ENCODE measurements at regions not wholly inside any gene's neighbourhood (a gene's known extent, or its start where the extent isn't known, plus 50 kb on each side); places are given as distances from the start of the nearest gene placed in this dataset.
"Not testable (repeated sequence)": the region's sequence is repeated elsewhere in the genome, so short reads cannot be mapped to it uniquely, and the experiment has no call there.

DNA sequence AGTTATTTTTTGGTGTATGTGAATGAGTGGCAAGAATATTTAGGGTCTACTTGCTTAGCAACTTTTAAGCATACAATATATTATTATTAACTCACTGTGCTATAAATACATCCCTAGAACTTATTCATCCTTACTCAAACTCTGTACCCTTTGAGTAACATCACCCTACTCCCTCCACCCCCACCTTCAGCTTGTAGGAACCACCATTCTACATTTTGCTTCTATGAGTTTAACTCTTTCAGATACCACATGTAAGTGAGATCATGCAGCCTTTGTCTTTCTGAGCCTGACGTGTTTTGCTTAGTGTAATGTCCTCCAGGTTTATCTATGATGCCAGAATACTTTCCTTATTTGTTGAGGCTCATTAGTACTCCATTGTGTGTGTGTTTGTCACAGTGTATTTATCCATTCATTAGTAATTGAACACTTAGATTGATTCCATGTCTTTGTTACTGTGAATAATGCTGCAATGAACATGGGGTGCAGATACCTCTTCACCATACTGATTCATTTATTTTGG is 526.9 kb downstream of the PYDC2 start:
- ChIA-PET POLR2A (no interaction called here), CTCF (no interaction called here)
- H3K36me3 Mint-ChIP-seq, result no peaks in the 10 kb centered on the region
- no peak overlapping the region for H3K27ac Mint-ChIP-seq
- Histone ChIP-seq H3K27ac (ENCODE audit: low read length) (no peak overlapping the region), H3K36me3 (ENCODE audit: control insufficient read depth in 2 of 2, extremely low read depth in 1 of 2, insufficient read depth in 1 of 2, low read length in 1 of 2) (no peaks in the 10 kb centered on the region), H3K4me1 (ENCODE audit: control insufficient read depth in 1 of 2, extremely low read depth in 1 of 2, insufficient read depth in 2 of 2, low read length in 2 of 2) (no peaks in the 10 kb centered on the region), H3K4me3 (ENCODE audit: control insufficient read depth in 1 of 2, extremely low read depth in 1 of 2, low read length in 1 of 2) (no peak overlapping the region), H3K9me3 (no peaks in the 10 kb centered on the region), H3K27me3 (replicated peaks in 1 of 2; ENCODE audit: control insufficient read depth in 2 of 2, extremely low read depth in 1 of 2, insufficient read depth in 2 of 2, low read length in 1 of 2) (no peaks in the 10 kb centered on the region)
- no peaks in the 10 kb centered on the region for H3K4me1 Mint-ChIP-seq
- H3K9me3 Mint-ChIP-seq, result peaks cover 12 to 29% (median 23%) of the 10 kb centered on the region in 3 donors
- WGBS (ENCODE audit: insufficient coverage), result no CpG with 5 or more reads among the region's 1 CpG
- DNase-seq, result no peak
- no peaks in the 10 kb centered on the region for H3K27me3 Mint-ChIP-seq
- no peak for ATAC-seq (replicated peaks in 1 of 4)
- no peak overlapping the region for H3K4me3 Mint-ChIP-seq

DNA sequence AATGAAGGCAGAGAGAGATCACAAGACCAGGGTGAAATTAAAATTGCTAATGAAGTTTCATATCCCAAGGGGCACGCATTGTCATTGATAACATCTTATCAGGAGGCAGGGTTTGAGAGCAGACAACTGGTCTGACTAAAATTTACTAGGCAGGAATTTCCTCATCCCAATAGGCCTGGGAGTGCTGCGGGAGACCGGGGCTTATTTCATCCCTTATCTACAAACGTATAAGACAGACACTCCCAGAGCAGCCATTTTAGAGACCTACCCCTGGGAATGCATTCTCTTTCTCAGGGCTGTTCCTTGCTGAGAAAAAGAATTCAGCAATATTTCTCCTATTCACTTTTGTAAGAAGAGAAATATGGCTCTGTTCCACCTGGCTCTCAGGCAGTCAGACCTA is 533.0 kb downstream of the PYDC2 start:
- peaks cover 28 to 68% (median 42%) of the 10 kb centered on the region in 3 donors for H3K9me3 Mint-ChIP-seq
- H3K27ac ChIP-seq (ENCODE audit: low read length); H3K4me3 Mint-ChIP-seq; ATAC-seq (replicated peaks in 1 of 4); CTCF ChIA-PET; H3K27me3 Mint-ChIP-seq; H3K36me3 ChIP-seq (ENCODE audit: control insufficient read depth in 2 of 2, extremely low read depth in 1 of 2, insufficient read depth in 1 of 2, low read length in 1 of 2); H3K4me3 ChIP-seq (ENCODE audit: control insufficient read depth in 1 of 2, extremely low read depth in 1 of 2, low read length in 1 of 2); H3K27me3 ChIP-seq (replicated peaks in 1 of 2; ENCODE audit: control insufficient read depth in 2 of 2, extremely low read depth in 1 of 2, insufficient read depth in 2 of 2, low read length in 1 of 2); H3K4me1 ChIP-seq (ENCODE audit: control insufficient read depth in 1 of 2, extremely low read depth in 1 of 2, insufficient read depth in 2 of 2, low read length in 2 of 2); H3K27ac Mint-ChIP-seq; H3K36me3 Mint-ChIP-seq; H3K9me3 ChIP-seq; POLR2A ChIA-PET; H3K4me1 Mint-ChIP-seq; DNase-seq: not testable (repeated sequence)
- WGBS (ENCODE audit: insufficient coverage), result no CpG with 5 or more reads among the region's 4 CpGs

DNA sequence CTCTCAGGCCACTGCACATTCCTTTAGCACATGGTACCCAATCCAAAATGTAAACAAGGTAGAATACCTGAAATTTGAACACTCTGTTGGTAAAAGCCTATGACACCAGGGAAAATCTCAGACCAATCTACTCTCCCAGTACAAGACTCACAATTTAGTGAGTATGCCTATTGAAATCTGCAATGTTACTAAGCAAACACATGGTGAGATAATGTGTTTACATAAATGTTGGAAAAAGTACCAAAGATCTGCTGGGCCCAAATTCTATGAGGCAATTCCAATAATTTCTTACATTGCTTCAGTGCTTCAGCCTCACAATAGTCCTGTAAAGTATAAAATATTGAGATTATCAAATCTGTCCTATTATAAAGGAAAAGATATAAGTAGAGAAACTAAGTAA is 536.1 kb downstream of the PYDC2 start:
- no peak overlapping the region for H3K27ac Mint-ChIP-seq
- H3K4me1 Mint-ChIP-seq, result no peaks in the 10 kb centered on the region
- POLR2A ChIA-PET, result interaction anchor here in 1 of 2 donors (0.6 kb wide), 1 partner anchor 37 kb away, joined by 6 read pairs; no protein-coding TSS in a partner anchor
- ATAC-seq (replicated peaks in 1 of 4), result no peak
- DNase-seq, result no peak
- Histone ChIP-seq H3K27me3 (replicated peaks in 1 of 2; ENCODE audit: control insufficient read depth in 2 of 2, extremely low read depth in 1 of 2, insufficient read depth in 2 of 2, low read length in 1 of 2) (no peaks in the 10 kb centered on the region), H3K9me3 (no peaks in the 10 kb centered on the region), H3K4me3 (ENCODE audit: control insufficient read depth in 1 of 2, extremely low read depth in 1 of 2, low read length in 1 of 2) (no peak overlapping the region), H3K27ac (ENCODE audit: low read length) (no peak overlapping the region), H3K4me1 (ENCODE audit: control insufficient read depth in 1 of 2, extremely low read depth in 1 of 2, insufficient read depth in 2 of 2, low read length in 2 of 2) (no peaks in the 10 kb centered on the region), H3K36me3 (ENCODE audit: control insufficient read depth in 2 of 2, extremely low read depth in 1 of 2, insufficient read depth in 1 of 2, low read length in 1 of 2) (no peaks in the 10 kb centered on the region)
- no peaks in the 10 kb centered on the region for H3K27me3 Mint-ChIP-seq
- CTCF ChIA-PET, result no interaction called here
- peaks cover 22 to 59% (median 28%) of the 10 kb centered on the region in 3 donors for H3K9me3 Mint-ChIP-seq
- no peak overlapping the region for H3K4me3 Mint-ChIP-seq
- H3K36me3 Mint-ChIP-seq, result no peaks in the 10 kb centered on the region

DNA sequence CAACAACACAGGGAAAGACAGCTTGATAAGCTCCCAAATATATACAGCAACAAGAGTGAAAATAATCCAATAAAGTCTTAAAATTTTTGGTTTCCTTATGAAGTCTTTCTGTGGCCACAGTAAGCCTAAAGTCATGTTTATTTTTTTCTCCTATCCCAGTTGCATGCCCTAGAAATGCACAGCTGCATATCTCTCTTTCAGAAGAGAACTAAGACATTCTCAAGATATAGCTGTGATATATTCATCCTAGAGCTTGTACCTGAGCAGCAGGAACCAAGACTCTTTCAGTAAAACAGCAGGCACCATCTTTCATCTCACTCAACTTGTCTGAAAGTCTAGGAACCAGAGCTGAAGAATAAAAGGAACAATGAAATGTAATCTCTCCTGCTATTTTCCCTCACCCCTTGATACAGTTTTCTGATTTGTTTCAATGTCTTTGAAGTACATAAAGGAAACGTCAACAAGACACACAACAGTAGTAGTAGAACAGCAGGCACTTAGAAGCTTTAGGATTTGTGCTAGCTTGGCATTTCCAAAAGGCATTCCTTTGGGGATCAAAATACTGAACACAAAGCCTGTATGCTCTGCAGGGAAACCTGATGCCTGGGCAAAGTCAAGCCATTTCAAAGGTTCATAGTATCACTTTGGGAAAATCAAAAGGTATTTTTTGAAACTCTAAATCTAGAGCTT is 536.8 kb downstream of the PYDC2 start:
- Mint-ChIP-seq H3K27me3 (no peaks in the 10 kb centered on the region), H3K4me1 (no peaks in the 10 kb centered on the region), H3K36me3 (no peaks in the 10 kb centered on the region), H3K27ac (no peak overlapping the region), H3K4me3 (no peak overlapping the region), H3K9me3 (peaks cover 22 to 53% (median 30%) of the 10 kb centered on the region in 3 donors)
- H3K27ac ChIP-seq (ENCODE audit: low read length), result no peak overlapping the region
- DNase-seq (no peak), ATAC-seq (replicated peaks in 1 of 4) (no peak)
- H3K9me3 ChIP-seq, result no peaks in the 10 kb centered on the region
- ChIA-PET CTCF (no interaction called here), POLR2A (interaction anchor here in 1 of 2 donors (0.6 kb wide), 1 partner anchor 38 kb away, joined by 6 read pairs; no protein-coding TSS in a partner anchor)
- no peak overlapping the region for H3K4me3 ChIP-seq (ENCODE audit: control insufficient read depth in 1 of 2, extremely low read depth in 1 of 2, low read length in 1 of 2)
- H3K27me3 ChIP-seq (replicated peaks in 1 of 2; ENCODE audit: control insufficient read depth in 2 of 2, extremely low read depth in 1 of 2, insufficient read depth in 2 of 2, low read length in 1 of 2), result no peaks in the 10 kb centered on the region
- WGBS (ENCODE audit: insufficient coverage), result 25% methylated on average over 1 of the region's 1 CpG
- H3K4me1 ChIP-seq (ENCODE audit: control insufficient read depth in 1 of 2, extremely low read depth in 1 of 2, insufficient read depth in 2 of 2, low read length in 2 of 2), result no peaks in the 10 kb centered on the region
- no peaks in the 10 kb centered on the region for H3K36me3 ChIP-seq (ENCODE audit: control insufficient read depth in 2 of 2, extremely low read depth in 1 of 2, insufficient read depth in 1 of 2, low read length in 1 of 2)

DNA sequence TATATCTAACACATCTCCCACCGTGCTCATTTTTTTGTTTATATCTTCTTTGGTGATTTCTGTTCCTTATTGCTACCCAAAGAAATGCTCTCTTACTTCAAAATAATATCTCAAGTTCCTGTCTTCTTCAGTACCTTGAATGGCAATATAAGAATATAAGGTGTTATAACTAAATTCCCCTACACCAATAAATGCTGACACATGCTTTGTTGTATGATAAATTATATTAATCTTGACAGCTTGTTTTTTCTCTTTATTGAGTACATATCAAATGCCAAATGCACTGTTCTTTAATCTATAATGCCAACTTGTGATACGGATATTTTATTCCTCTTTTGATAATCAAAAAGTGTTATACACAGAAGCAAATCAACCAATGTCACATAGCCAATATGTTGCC is 540.3 kb downstream of the PYDC2 start:
- Histone ChIP-seq H3K4me3 (ENCODE audit: control insufficient read depth in 1 of 2, extremely low read depth in 1 of 2, low read length in 1 of 2) (no peak overlapping the region), H3K9me3 (no peaks in the 10 kb centered on the region), H3K4me1 (ENCODE audit: control insufficient read depth in 1 of 2, extremely low read depth in 1 of 2, insufficient read depth in 2 of 2, low read length in 2 of 2) (no peaks in the 10 kb centered on the region), H3K36me3 (ENCODE audit: control insufficient read depth in 2 of 2, extremely low read depth in 1 of 2, insufficient read depth in 1 of 2, low read length in 1 of 2) (no peaks in the 10 kb centered on the region), H3K27me3 (replicated peaks in 1 of 2; ENCODE audit: control insufficient read depth in 2 of 2, extremely low read depth in 1 of 2, insufficient read depth in 2 of 2, low read length in 1 of 2) (no peaks in the 10 kb centered on the region), H3K27ac (ENCODE audit: low read length) (no peak overlapping the region)
- DNase-seq (no peak), ATAC-seq (replicated peaks in 1 of 4) (no peak)
- ChIA-PET CTCF (no interaction called here), POLR2A (no interaction called here)
- H3K4me3 Mint-ChIP-seq, result no peak overlapping the region
- H3K27me3 Mint-ChIP-seq, result no peaks in the 10 kb centered on the region
- H3K36me3 Mint-ChIP-seq, result no peaks in the 10 kb centered on the region
- no peaks in the 10 kb centered on the region for H3K4me1 Mint-ChIP-seq
- H3K9me3 Mint-ChIP-seq, result peaks cover 11 to 28% (median 17%) of the 10 kb centered on the region in 3 donors
- H3K27ac Mint-ChIP-seq, result no peak overlapping the region
- 100% methylated on average over 1 of the region's 2 CpGs for WGBS (ENCODE audit: insufficient coverage)

DNA sequence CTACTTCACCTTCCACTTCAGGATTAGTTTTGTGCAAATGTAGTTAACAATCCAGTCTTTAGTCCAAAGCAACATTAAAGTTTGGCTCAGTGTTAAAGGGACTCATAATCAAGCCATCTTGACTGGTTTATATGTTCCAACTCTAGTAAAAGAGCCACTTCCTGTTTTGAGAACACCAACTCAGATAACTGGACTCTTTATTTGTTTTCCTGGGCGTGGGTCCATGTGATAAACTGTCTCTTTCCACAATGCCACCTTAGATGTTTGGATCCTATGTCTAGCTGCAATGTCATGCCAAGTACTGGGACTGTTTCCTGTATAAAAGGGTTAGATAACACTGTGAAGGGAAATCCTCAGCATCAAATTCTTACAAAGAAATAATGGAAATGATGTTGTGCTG is 545.0 kb downstream of the PYDC2 start:
- no peak overlapping the region for H3K27ac Mint-ChIP-seq
- H3K4me3 ChIP-seq (ENCODE audit: control insufficient read depth in 1 of 2, extremely low read depth in 1 of 2, low read length in 1 of 2), result no peak overlapping the region
- no peaks in the 10 kb centered on the region for H3K9me3 ChIP-seq
- H3K4me1 Mint-ChIP-seq, result no peaks in the 10 kb centered on the region
- no peaks in the 10 kb centered on the region for H3K27me3 ChIP-seq (replicated peaks in 1 of 2; ENCODE audit: control insufficient read depth in 2 of 2, extremely low read depth in 1 of 2, insufficient read depth in 2 of 2, low read length in 1 of 2)
- H3K36me3 Mint-ChIP-seq, result no peaks in the 10 kb centered on the region
- H3K36me3 ChIP-seq (ENCODE audit: control insufficient read depth in 2 of 2, extremely low read depth in 1 of 2, insufficient read depth in 1 of 2, low read length in 1 of 2), result no peaks in the 10 kb centered on the region
- no peaks in the 10 kb centered on the region for H3K4me1 ChIP-seq (ENCODE audit: control insufficient read depth in 1 of 2, extremely low read depth in 1 of 2, insufficient read depth in 2 of 2, low read length in 2 of 2)
- WGBS (ENCODE audit: insufficient coverage), result no CpG with 5 or more reads among the region's 1 CpG
- ChIA-PET CTCF (no interaction called here), POLR2A (no interaction called here)
- H3K27ac ChIP-seq (ENCODE audit: low read length), result no peak overlapping the region
- no peaks in the 10 kb centered on the region for H3K27me3 Mint-ChIP-seq
- DNase-seq (no peak), ATAC-seq (replicated peaks in 1 of 4) (no peak)
- peaks cover 0 to 15% (median 8%) of the 10 kb centered on the region in 3 donors for H3K9me3 Mint-ChIP-seq
- H3K4me3 Mint-ChIP-seq, result no peak overlapping the region

DNA sequence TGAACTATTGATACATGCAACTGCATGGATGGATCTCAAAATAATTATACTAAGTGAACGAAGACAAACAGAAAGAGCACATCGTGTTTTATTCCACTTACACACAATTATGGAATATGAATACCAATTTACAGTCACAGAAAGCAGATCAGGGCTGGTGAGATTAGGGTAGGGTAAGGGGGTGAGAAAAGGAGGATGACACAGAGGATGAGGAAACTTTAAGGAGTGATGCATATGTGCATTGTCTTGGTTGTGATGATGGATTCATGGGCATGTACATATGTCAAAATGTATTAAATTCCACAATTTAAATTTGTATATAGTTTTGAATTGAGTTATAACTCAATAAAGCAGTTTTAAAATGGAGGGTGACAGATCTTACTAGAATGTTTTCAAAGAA is 548.9 kb downstream of the PYDC2 start:
- no peaks in the 10 kb centered on the region for H3K36me3 ChIP-seq (ENCODE audit: control insufficient read depth in 2 of 2, extremely low read depth in 1 of 2, insufficient read depth in 1 of 2, low read length in 1 of 2)
- no peak for ATAC-seq (replicated peaks in 1 of 4)
- H3K4me1 ChIP-seq (ENCODE audit: control insufficient read depth in 1 of 2, extremely low read depth in 1 of 2, insufficient read depth in 2 of 2, low read length in 2 of 2), result no peaks in the 10 kb centered on the region
- H3K27me3 Mint-ChIP-seq, result no peaks in the 10 kb centered on the region
- no peaks in the 10 kb centered on the region for H3K27me3 ChIP-seq (replicated peaks in 1 of 2; ENCODE audit: control insufficient read depth in 2 of 2, extremely low read depth in 1 of 2, insufficient read depth in 2 of 2, low read length in 1 of 2)
- no peak overlapping the region for H3K27ac ChIP-seq (ENCODE audit: low read length)
- no peak for DNase-seq
- H3K4me3 Mint-ChIP-seq, result no peak overlapping the region
- H3K36me3 Mint-ChIP-seq, result no peaks in the 10 kb centered on the region
- ChIA-PET CTCF (no interaction called here), POLR2A (no interaction called here)
- H3K4me3 ChIP-seq (ENCODE audit: control insufficient read depth in 1 of 2, extremely low read depth in 1 of 2, low read length in 1 of 2), result no peak overlapping the region
- no peaks in the 10 kb centered on the region for H3K9me3 ChIP-seq
- H3K4me1 Mint-ChIP-seq, result no peaks in the 10 kb centered on the region
- no peak overlapping the region for H3K27ac Mint-ChIP-seq
- H3K9me3 Mint-ChIP-seq, result peaks cover 8 to 26% (median 18%) of the 10 kb centered on the region in 3 donors
- no CpG with 5 or more reads among the region's 2 CpGs for WGBS (ENCODE audit: insufficient coverage)
